ENCODE measurements at regions not wholly inside any gene's neighbourhood (a gene's known extent, or its start where the extent isn't known, plus 50 kb on each side); places are given as distances from the start of the nearest gene placed in this dataset.

DNA sequence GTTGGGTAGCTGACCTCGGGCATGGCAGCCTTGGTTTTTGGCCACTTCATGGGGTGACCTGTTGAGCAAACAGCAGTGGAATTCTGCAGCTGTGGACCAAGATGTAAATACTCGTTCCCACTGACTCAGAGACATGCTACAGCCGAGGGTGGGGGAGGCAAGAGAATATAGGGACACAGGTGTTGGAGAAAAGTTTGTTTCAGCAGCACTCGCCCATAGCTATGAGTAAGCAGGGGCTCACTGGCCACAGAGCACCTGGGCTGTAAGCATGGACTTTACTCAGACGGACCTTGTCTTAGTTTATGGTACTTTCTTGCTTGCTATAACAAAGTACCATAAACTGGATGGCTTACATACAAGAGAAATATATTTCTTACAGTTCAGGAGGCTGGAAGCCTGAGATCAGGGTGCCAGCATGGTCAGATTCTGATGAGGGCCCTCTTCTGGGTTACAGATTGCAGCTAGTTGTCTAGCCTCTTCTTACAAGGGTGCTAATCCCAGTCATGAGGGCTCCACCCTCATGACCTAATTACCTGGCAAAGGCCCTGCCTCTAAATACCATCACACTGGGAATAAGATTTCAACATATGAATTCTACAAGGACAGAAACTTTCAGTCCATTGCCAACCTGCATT lies 437.2 kb upstream of the DAB1 start:
- H3K4me3 ChIP-seq (replicated peaks; ENCODE audit: low read depth, low read length): no peak overlapping the region
- no peak for DNase-seq (ENCODE audit: extremely low read depth, low read depth)
- TF ChIP-seq, protein P1, sequence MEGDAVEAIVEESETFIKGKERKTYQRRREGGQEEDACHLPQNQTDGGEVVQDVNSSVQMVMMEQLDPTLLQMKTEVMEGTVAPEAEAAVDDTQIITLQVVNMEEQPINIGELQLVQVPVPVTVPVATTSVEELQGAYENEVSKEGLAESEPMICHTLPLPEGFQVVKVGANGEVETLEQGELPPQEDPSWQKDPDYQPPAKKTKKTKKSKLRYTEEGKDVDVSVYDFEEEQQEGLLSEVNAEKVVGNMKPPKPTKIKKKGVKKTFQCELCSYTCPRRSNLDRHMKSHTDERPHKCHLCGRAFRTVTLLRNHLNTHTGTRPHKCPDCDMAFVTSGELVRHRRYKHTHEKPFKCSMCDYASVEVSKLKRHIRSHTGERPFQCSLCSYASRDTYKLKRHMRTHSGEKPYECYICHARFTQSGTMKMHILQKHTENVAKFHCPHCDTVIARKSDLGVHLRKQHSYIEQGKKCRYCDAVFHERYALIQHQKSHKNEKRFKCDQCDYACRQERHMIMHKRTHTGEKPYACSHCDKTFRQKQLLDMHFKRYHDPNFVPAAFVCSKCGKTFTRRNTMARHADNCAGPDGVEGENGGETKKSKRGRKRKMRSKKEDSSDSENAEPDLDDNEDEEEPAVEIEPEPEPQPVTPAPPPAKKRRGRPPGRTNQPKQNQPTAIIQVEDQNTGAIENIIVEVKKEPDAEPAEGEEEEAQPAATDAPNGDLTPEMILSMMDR (IDR thresholded peaks at IDR 0.05; ENCODE audit: low read depth, low read length, missing control alignments): no peak

DNA sequence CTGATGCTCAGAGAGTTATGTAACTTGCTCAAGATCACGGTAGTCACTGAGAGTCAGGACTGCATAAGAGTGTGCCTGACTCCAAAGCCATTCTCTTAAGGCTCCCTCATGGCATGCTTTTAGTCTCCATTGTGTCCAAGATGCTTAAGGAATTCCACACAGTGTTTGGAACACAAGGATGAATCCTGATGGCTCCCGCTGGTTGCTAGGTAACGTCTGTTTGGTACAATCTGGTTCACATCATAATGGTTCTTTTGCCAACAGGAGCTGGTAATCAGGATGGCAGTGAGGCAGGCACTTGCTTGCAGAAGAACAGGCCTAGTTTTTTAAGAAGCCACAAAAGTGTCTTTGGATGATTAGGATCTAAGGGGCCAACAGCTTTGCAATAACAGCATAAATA lies 436.5 kb upstream of the DAB1 start:
- no peak for DNase-seq (ENCODE audit: extremely low read depth, low read depth)
- TF ChIP-seq, protein P1 (IDR thresholded peaks at IDR 0.05; ENCODE audit: low read depth, low read length, missing control alignments): no peak
- H3K4me3 ChIP-seq (replicated peaks; ENCODE audit: low read depth, low read length): no peak overlapping the region

DNA sequence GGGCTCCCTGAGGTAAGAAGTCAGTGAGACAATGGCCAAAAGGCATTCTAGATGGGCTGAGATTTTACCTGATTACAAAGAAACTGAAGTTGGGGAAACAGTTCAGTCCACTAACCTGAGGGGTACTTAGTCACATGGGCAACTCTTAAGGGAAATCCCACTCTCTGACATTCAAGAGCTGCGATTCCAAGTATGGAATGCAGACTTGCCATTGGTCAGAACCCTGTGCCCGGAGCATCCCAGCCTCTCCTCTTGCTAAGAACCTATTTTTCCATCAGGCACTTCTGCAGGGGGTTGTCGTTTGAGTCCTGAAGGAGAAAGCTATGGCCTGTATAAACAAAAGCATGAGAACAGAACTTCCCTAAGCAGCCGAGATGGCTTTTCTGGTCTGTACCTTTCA lies 434.9 kb upstream of the DAB1 start:
- no peak overlapping the region for H3K4me3 ChIP-seq (replicated peaks; ENCODE audit: low read depth, low read length)
- no peak for DNase-seq (ENCODE audit: extremely low read depth, low read depth)
- TF ChIP-seq, protein P1 (IDR thresholded peaks at IDR 0.05; ENCODE audit: low read depth, low read length, missing control alignments): no peak

DNA sequence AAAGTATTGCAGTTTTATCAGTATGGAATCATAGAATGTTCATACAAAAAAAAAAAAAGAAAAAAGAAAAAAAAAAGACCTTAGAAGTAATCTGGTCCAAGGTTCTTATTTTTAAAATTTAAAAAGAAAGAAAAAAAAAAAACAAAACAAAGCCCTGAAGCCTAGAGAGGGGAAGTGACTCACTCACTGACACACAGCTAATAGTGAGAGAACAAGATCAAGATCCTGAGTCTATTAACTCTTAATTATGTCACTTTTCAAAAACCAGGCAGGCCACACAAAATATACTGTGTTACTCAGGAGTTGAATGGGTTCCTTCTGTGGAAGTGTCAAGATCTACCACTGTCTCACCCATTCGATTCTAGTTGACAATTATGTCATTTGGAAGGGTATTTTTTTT lies 433.9 kb upstream of the DAB1 start:
- H3K4me3 ChIP-seq (replicated peaks; ENCODE audit: low read depth, low read length): no peak overlapping the region
- no peak for DNase-seq (ENCODE audit: extremely low read depth, low read depth)
- TF ChIP-seq, protein P1 (IDR thresholded peaks at IDR 0.05; ENCODE audit: low read depth, low read length, missing control alignments): no peak

DNA sequence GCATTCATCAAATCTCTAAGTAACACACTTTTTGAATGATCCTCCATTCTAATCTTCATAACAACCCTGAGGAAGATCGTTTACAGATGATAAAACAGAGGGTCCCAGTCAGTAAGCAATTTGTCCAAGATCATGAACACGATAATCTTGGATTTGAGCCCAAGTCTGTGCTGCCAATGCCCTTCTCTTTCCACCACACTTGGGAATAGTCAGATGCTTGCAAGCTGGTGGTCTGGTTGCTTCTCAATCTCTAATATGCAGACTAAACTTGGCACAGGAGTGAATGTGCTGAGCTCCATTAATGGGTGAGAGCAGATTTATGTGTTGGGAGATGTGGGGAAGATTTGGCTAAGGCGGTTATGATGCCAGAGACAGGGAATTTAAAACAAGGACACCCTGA lies 430.6 kb upstream of the DAB1 start:
- H3K4me3 ChIP-seq (replicated peaks; ENCODE audit: low read depth, low read length): no peak overlapping the region
- TF ChIP-seq, protein P1 (IDR thresholded peaks at IDR 0.05; ENCODE audit: low read depth, low read length, missing control alignments): no peak
- DNase-seq (ENCODE audit: extremely low read depth, low read depth): no peak

DNA sequence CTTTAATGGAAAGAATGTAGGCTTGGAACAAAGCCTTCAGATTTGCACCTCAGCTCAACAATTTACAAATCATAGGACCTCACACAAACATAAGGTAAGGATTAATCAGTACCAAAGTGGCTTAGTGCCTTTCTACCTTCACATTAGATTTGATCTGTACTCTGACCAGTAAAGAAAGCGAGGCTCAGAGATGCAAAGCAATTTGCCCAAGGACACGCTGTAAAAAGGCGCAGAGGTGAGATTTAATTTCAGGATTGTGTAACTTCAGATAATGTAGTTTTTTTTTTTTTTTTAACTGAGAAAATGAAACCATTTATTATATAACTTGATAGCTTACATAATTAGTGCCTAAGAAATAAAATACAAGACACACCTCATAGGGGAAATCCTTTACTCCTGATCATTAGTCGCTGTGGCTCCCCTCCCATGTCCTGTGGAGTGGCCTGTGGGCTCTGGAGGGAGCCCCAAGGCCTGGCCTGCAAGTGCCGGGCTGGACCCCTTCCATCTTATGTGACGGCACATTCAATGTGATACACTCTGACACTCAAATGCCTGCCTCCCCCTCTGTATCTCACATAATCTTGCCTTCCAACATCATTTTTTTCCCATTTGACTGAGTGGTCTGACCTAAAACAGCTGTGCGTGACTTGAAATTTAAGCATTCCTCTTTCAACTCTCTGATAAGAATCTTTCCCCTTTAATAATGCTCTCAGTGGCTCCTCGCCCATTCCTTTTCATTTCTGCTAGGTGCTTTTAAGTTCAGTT lies 426.5 kb upstream of the DAB1 start:
- H3K4me3 ChIP-seq (replicated peaks; ENCODE audit: low read depth, low read length): no peak overlapping the region
- DNase-seq (ENCODE audit: extremely low read depth, low read depth): no peak
- TF ChIP-seq, protein P1 (IDR thresholded peaks at IDR 0.05; ENCODE audit: low read depth, low read length, missing control alignments): no peak

Measured in HFF-Myc (cell line).